ENCODE measurements at regions not wholly inside any gene's neighbourhood (a gene's known extent, or its start where the extent isn't known, plus 50 kb on each side); places are given as distances from the start of the nearest gene placed in this dataset.
"Not testable (repeated sequence)": the region's sequence is repeated elsewhere in the genome, so short reads cannot be mapped to it uniquely, and the experiment has no call there.

DNA sequence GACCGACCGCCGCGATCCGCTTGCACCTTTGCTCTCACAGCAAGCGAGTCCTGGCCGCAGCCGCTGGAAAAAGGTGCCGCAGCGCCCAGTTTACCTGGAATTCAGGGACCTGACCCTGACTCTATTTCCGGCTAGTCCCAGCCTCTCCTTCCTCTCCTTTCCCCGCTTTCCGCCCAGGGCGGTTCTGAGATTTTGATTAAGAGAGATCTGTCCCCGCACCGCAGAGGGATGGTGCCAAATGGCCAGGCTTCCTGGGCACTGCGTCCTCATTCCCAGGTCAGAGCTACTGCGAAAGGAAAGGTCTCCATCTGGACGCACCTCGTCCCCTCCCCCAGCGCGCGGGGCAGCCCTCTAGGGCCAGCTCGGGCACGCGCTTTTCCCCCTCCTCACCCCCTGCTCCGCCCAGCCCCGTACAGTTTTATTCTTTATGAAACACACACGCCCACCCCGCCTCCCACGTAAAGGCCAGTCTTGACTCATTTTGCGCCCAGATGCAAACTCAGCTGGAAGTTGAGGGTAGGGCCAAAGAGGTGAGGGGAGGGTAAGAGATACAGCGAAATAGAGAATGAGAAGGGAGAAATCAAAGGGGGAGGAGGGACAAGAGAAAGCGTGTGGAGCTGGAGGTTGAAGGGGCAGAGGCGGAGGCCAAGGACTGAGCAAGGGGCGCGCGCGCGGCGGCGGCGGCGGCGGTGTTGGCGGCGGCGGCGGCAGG is 411.8 kb upstream of the ESRRG start:
- Histone ChIP-seq H3K27me3 (peaks cover 15 to 74% (median 54%) of the 10 kb centered on the region in 3 donors), H3K36me3 (no peaks in the 10 kb centered on the region), H3K4me1 (peaks cover 0 to 38% (median 20%) of the 10 kb centered on the region in 4 donors), H3K27ac (peak overlapping the region in 1 of 4 donors; percentile 58), H3K4me3 (peak overlapping the region; percentile 23 to 54 (median 38)), H3K9me3 (no peaks in the 10 kb centered on the region)
- 2% methylated on average over 49 of the region's 49 CpGs for WGBS, 2 donors
- no peak for TF ChIP-seq POLR2A (IDR thresholded peaks at IDR 0.05)
- TF ChIP-seq, protein P1, sequence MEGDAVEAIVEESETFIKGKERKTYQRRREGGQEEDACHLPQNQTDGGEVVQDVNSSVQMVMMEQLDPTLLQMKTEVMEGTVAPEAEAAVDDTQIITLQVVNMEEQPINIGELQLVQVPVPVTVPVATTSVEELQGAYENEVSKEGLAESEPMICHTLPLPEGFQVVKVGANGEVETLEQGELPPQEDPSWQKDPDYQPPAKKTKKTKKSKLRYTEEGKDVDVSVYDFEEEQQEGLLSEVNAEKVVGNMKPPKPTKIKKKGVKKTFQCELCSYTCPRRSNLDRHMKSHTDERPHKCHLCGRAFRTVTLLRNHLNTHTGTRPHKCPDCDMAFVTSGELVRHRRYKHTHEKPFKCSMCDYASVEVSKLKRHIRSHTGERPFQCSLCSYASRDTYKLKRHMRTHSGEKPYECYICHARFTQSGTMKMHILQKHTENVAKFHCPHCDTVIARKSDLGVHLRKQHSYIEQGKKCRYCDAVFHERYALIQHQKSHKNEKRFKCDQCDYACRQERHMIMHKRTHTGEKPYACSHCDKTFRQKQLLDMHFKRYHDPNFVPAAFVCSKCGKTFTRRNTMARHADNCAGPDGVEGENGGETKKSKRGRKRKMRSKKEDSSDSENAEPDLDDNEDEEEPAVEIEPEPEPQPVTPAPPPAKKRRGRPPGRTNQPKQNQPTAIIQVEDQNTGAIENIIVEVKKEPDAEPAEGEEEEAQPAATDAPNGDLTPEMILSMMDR (IDR thresholded peaks at IDR 0.05): no peak
- TF ChIP-seq EP300 (IDR thresholded peaks at IDR 0.05): no peak
- TF ChIP-seq POLR2AphosphoS5 (IDR thresholded peaks at IDR 0.05): no peak
- no peak for DNase-seq
- intact Hi-C loops (cut with DNase I): no loop called here

DNA sequence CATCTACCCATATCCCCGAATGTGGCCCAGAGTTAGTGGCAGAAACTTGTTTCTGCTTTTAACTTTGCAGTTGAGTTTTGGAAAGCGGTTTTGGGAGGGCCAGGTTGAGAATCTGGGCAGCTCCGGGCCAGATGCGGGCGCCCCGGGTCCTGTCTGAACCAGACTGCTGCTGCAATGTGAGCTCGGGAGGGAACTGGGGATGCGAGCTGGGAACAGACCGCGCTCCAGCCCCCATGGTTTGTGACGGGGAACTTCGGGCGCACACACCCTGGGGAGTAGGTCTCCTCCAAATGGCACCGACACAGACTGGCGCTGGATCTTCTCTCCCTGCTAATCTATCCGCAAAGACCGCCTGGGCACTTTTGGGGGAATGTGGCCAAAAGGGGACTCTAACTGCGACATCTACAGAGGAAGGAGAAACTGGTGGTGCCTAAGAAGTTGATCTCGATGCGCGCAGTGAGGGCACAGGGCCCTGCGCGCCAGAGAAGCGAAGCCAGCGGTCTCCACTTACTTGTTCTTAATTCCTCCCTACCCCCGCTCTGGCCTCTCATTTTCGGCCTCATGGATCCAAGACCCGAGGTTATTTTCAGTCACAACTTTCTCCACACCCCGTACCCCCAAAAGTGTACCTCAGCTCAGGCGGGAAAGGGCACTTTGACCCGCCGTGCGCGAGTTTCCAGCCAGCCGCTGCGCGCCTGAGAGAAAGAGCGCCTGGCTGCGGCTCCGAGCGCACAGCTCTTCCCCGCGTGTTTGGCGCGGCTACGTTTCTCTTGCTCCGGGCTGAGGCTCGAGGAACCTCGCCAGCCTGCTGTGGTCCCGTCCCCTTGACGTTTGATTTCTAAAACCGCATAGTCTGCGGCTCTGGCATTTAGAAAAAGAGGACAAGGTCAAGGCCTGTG is 411.0 kb upstream of the ESRRG start:
- no peak for DNase-seq
- Histone ChIP-seq H3K9me3 (no peaks in the 10 kb centered on the region), H3K4me3 (peak overlapping the region in 3 of 4 donors; percentile 33 to 54 (median 44)), H3K27me3 (peaks cover 15 to 66% (median 47%) of the 10 kb centered on the region in 3 donors), H3K27ac (peak overlapping the region in 1 of 4 donors; percentile 58), H3K36me3 (no peaks in the 10 kb centered on the region), H3K4me1 (peaks cover 0 to 38% (median 20%) of the 10 kb centered on the region in 4 donors)
- WGBS, 2 donors: 5 to 7% methylated on average over 53 of the region's 53 CpGs
- no peak for TF ChIP-seq POLR2AphosphoS5 (IDR thresholded peaks at IDR 0.05)
- TF ChIP-seq EP300 (IDR thresholded peaks at IDR 0.05): no peak
- TF ChIP-seq, protein P1 (IDR thresholded peaks at IDR 0.05): no peak
- TF ChIP-seq POLR2A (IDR thresholded peaks at IDR 0.05): no peak
- intact Hi-C loops (cut with DNase I): no loop called here

DNA sequence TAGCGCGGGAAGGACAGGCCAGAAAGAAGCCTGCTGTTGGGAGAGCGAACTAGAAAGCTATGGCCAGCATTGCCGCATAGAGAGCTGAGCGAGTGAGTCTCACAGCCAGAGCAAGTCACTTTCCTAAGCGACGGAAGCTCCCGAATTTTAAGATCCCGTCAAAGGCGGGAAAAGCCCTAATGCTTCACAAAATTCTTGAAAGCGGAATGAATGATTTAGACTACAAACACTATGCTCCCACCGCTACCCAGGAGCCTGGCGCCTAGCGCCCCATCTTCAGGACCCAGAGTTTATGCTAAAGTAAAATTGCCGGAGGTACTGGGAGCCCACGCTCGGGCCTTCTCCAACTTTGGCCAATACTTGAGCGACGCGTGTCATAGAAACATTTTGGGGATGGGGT is 409.9 kb upstream of the ESRRG start:
- Histone ChIP-seq H3K4me1 (peaks cover 0 to 36% (median 20%) of the 10 kb centered on the region in 4 donors), H3K27me3 (peaks cover 12 to 54% (median 41%) of the 10 kb centered on the region in 3 donors), H3K9me3 (no peaks in the 10 kb centered on the region), H3K4me3 (no peak overlapping the region), H3K36me3 (no peaks in the 10 kb centered on the region), H3K27ac (no peak overlapping the region)
- WGBS, 2 donors: 76 to 96% methylated on average over 20 of the region's 20 CpGs
- DNase-seq: no peak
- TF ChIP-seq POLR2A (IDR thresholded peaks at IDR 0.05) (no peak), EP300 (IDR thresholded peaks at IDR 0.05) (no peak), POLR2AphosphoS5 (IDR thresholded peaks at IDR 0.05) (no peak)
- TF ChIP-seq, protein P1 (IDR thresholded peaks at IDR 0.05): no peak
- intact Hi-C loops (cut with DNase I): no loop called here

DNA sequence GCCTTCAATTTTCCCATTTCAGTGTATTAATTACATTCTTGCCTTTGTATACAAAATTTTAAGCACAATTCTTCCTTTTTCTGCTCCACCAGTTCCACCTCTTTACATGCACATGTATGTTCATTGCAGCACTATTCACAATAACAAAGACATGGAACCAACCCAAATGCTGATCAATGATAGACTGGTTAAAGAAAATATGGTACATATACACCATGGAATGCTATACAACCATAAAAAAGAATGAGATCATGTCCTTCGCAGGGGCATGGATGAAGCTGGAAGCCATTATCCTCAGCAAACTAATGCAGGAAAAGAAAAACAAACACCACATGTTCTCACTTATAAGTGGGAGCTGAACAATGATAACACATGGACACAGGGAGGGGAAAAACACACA is 400.1 kb upstream of the ESRRG start:
- H3K4me1 ChIP-seq; DNase-seq; H3K36me3 ChIP-seq; H3K9me3 ChIP-seq; intact Hi-C loops (cut with DNase I); H3K27me3 ChIP-seq; H3K4me3 ChIP-seq; H3K27ac ChIP-seq: not testable (repeated sequence)
- 86 to 88% methylated on average over 1 of the region's 1 CpG for WGBS, 2 donors

DNA sequence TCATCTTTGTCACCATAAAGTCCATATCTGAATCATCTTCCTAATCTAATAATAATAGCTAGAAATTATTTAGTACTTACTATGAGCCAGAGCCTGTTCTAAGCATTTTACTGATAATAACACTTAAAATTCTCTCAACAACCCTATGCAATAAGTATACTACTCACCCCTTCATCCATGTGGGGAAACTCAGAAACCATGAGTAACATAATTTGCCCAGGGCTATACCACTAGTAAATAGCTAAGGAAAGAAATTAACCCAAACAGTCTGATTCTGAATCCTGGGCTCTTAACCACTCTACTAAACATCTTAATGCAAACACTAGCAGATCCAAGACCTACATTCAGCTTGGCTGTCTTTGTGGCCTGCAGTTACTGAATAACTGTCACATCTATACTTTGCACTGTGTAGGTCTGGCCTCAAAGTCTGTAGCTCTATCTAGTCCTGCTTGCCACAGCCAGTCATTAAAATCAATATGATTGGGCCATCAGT is 394.8 kb upstream of the ESRRG start:
- Histone ChIP-seq H3K27ac (no peak overlapping the region), H3K4me1 (no peaks in the 10 kb centered on the region), H3K27me3 (no peaks in the 10 kb centered on the region), H3K9me3 (no peaks in the 10 kb centered on the region), H3K4me3 (no peak overlapping the region), H3K36me3 (no peaks in the 10 kb centered on the region)
- intact Hi-C loops (cut with DNase I): no loop called here
- TF ChIP-seq EP300 (IDR thresholded peaks at IDR 0.05) (no peak), POLR2A (IDR thresholded peaks at IDR 0.05) (no peak), POLR2AphosphoS5 (IDR thresholded peaks at IDR 0.05) (no peak)
- TF ChIP-seq, protein P1 (IDR thresholded peaks at IDR 0.05): no peak
- no peak for DNase-seq
